ENCODE measurements at regions not wholly inside any gene's neighbourhood (a gene's known extent, or its start where the extent isn't known, plus 50 kb on each side); places are given as distances from the start of the nearest gene placed in this dataset.

DNA sequence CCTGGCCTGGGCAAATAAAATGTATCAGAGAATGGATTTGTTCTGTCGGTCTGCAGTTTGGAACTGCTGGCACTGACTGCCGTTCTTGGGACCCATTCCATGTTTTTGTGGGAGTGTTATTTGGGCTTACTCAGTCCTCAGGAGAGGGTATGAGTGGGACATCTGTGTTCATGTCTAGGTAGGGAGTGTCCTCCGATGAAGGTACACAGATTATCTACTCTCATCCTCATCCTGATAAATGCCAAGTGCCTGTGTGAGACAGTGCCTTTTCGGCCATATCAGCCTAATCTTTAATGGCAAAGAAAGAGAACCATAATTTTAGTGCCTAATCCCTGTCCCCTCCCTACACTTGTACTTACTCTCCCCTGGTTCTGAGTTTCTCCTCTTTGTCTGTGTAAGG lies 409.4 kb downstream of the REEP3 start:
- Histone ChIP-seq H3K27me3 (ENCODE audit: control insufficient read depth, insufficient read depth, low read length) (no peaks in the 10 kb centered on the region), H3K27ac (ENCODE audit: low read length) (no peak overlapping the region), H3K4me3 (ENCODE audit: low read length) (no peak overlapping the region), H3K4me1 (ENCODE audit: control insufficient read depth, insufficient read depth, low read length) (no peaks in the 10 kb centered on the region), H3K9me3 (ENCODE audit: control insufficient read depth, insufficient read depth, low read length) (no peaks in the 10 kb centered on the region), H3K36me3 (ENCODE audit: control insufficient read depth, insufficient read depth, low read length) (no peaks in the 10 kb centered on the region)
- DNase-seq, result no peak
- H3K27ac Mint-ChIP-seq, result no peak overlapping the region
- no peaks in the 10 kb centered on the region for H3K27me3 Mint-ChIP-seq (ENCODE audit: low read depth in 2 of 2)
- no peak for ATAC-seq
- intact Hi-C loops (cut with micrococcal nuclease), result no loop called here
- TF ChIP-seq, protein P1, sequence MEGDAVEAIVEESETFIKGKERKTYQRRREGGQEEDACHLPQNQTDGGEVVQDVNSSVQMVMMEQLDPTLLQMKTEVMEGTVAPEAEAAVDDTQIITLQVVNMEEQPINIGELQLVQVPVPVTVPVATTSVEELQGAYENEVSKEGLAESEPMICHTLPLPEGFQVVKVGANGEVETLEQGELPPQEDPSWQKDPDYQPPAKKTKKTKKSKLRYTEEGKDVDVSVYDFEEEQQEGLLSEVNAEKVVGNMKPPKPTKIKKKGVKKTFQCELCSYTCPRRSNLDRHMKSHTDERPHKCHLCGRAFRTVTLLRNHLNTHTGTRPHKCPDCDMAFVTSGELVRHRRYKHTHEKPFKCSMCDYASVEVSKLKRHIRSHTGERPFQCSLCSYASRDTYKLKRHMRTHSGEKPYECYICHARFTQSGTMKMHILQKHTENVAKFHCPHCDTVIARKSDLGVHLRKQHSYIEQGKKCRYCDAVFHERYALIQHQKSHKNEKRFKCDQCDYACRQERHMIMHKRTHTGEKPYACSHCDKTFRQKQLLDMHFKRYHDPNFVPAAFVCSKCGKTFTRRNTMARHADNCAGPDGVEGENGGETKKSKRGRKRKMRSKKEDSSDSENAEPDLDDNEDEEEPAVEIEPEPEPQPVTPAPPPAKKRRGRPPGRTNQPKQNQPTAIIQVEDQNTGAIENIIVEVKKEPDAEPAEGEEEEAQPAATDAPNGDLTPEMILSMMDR (IDR thresholded peaks at IDR 0.05), result no peak
- H3K4me3 Mint-ChIP-seq, result no peak overlapping the region
- WGBS (ENCODE audit: insufficient coverage), result 81% methylated on average over 3 of the region's 4 CpGs
- no peaks in the 10 kb centered on the region for H3K36me3 Mint-ChIP-seq
- H3K4me1 Mint-ChIP-seq, result no peaks in the 10 kb centered on the region
- no peaks in the 10 kb centered on the region for H3K9me3 Mint-ChIP-seq

DNA sequence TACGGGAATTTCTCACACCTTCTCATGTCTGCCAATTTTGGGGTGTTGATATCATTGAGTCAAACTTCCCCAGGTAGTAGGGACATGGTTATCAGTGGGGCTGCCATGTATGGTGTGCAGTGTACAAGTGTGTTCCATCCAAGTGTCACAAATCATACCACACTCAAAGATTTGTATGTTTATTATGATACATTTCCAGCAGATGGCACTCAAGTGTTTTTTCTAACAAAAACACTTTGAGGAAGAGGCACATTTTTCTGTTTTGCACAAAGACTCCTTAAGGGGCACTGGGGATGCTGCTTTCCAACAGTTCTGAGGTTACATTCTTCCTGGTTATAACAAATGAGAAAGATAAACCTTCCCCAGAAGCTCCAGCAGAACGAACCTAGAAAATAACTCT lies 414.5 kb downstream of the REEP3 start:
- no peaks in the 10 kb centered on the region for H3K27me3 ChIP-seq (ENCODE audit: control insufficient read depth, insufficient read depth, low read length)
- no peaks in the 10 kb centered on the region for H3K4me1 ChIP-seq (ENCODE audit: control insufficient read depth, insufficient read depth, low read length)
- intact Hi-C loops (cut with micrococcal nuclease), result no loop called here
- H3K36me3 ChIP-seq (ENCODE audit: control insufficient read depth, insufficient read depth, low read length), result no peaks in the 10 kb centered on the region
- no peaks in the 10 kb centered on the region for H3K9me3 ChIP-seq (ENCODE audit: control insufficient read depth, insufficient read depth, low read length)
- no peak overlapping the region for H3K27ac ChIP-seq (ENCODE audit: low read length)
- Mint-ChIP-seq H3K27ac (no peak overlapping the region), H3K4me1 (no peaks in the 10 kb centered on the region), H3K27me3 (ENCODE audit: low read depth in 2 of 2) (no peaks in the 10 kb centered on the region), H3K4me3 (no peak overlapping the region), H3K36me3 (no peaks in the 10 kb centered on the region), H3K9me3 (no peaks in the 10 kb centered on the region)
- no peak overlapping the region for H3K4me3 ChIP-seq (ENCODE audit: low read length)
- DNase-seq, result no peak
- 59% methylated on average over 2 of the region's 2 CpGs for WGBS (ENCODE audit: insufficient coverage)
- no peak for ATAC-seq
- TF ChIP-seq, protein P1 (IDR thresholded peaks at IDR 0.05), result no peak

GRCh38 chr10:63940277-63940922 lies 419.2 kb downstream of the REEP3 start:
- Mint-ChIP-seq H3K4me1 (no peaks in the 10 kb centered on the region), H3K4me3 (no peak overlapping the region), H3K27me3 (ENCODE audit: low read depth in 2 of 2) (no peaks in the 10 kb centered on the region), H3K9me3 (no peaks in the 10 kb centered on the region), H3K27ac (no peak overlapping the region), H3K36me3 (no peaks in the 10 kb centered on the region)
- Histone ChIP-seq H3K9me3 (ENCODE audit: control insufficient read depth, insufficient read depth, low read length) (no peaks in the 10 kb centered on the region), H3K27me3 (ENCODE audit: control insufficient read depth, insufficient read depth, low read length) (no peaks in the 10 kb centered on the region), H3K27ac (ENCODE audit: low read length) (no peak overlapping the region), H3K4me3 (ENCODE audit: low read length) (no peak overlapping the region), H3K36me3 (ENCODE audit: control insufficient read depth, insufficient read depth, low read length) (no peaks in the 10 kb centered on the region), H3K4me1 (ENCODE audit: control insufficient read depth, insufficient read depth, low read length) (no peaks in the 10 kb centered on the region)
- intact Hi-C loops (cut with micrococcal nuclease), result no loop called here
- ATAC-seq, result no peak
- TF ChIP-seq, protein P1 (IDR thresholded peaks at IDR 0.05), result no peak
- WGBS (ENCODE audit: insufficient coverage), result no CpG with 5 or more reads among the region's 1 CpG
- no peak for DNase-seq

GRCh38 chr10:63964406-63964805 lies 443.2 kb downstream of the REEP3 start:
- H3K36me3 Mint-ChIP-seq, result no peaks in the 10 kb centered on the region

More at GRCh38 chr10:63964406-63964805, 443.2 kb downstream of the REEP3 start:
- TF ChIP-seq, protein P1 (IDR thresholded peaks at IDR 0.05), result no peak
- Mint-ChIP-seq H3K27me3 (ENCODE audit: low read depth in 2 of 2) (no peaks in the 10 kb centered on the region), H3K27ac (no peak overlapping the region), H3K4me1 (no peaks in the 10 kb centered on the region), H3K9me3 (no peaks in the 10 kb centered on the region), H3K4me3 (no peak overlapping the region)
- Histone ChIP-seq H3K9me3 (ENCODE audit: control insufficient read depth, insufficient read depth, low read length) (no peaks in the 10 kb centered on the region), H3K27me3 (ENCODE audit: control insufficient read depth, insufficient read depth, low read length) (no peaks in the 10 kb centered on the region), H3K27ac (ENCODE audit: low read length) (no peak overlapping the region), H3K36me3 (ENCODE audit: control insufficient read depth, insufficient read depth, low read length) (no peaks in the 10 kb centered on the region), H3K4me1 (ENCODE audit: control insufficient read depth, insufficient read depth, low read length) (no peaks in the 10 kb centered on the region), H3K4me3 (ENCODE audit: low read length) (no peak overlapping the region)
- no CpG with 5 or more reads among the region's 2 CpGs for WGBS (ENCODE audit: insufficient coverage)
- intact Hi-C loops (cut with micrococcal nuclease), result no loop called here
- ATAC-seq (no peak), DNase-seq (no peak)

All from natural killer cell (primary cell).